ENCODE measurements at regions not wholly inside any gene's neighbourhood (a gene's known extent, or its start where the extent isn't known, plus 50 kb on each side); places are given as distances from the start of the nearest gene placed in this dataset.

DNA sequence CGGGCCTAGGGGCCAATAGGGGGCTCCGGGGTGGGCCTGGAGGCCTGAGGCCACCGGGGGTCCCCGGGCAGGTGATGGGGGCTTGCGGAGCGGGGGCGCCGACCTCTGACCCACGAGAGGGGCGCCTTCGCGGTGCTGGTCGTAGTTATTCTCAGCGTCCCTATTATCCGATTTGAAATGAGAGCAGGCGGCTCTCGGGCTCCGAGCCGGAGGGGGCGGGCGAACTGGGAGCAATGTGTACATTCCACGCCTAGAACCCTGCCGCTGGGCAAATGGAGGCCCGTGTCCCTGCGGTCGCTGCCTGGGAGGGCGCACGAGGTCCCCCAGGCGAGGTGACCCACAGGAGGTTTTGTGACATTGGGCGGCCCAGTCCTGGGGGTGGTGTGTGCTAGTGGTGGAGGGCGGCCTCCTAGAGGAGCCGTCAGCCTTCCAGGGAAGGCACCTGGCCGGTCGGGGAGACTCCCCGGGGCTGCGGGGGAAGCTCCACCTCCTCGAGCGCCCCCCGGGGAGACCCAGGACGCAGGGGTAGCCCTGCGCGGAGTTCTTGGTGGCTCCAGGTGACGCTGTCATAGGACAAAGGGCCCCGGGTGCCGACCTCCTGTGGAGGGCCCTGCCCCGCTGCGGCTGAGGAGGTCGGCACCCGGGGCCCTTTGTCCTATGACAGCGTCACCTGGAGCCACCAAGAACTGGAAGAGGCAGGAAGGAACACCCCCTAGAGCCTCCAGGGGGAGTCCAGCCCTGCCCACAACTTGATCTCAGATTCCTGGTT, 102.6 kb upstream of the PRKX start (continued):
- TF ChIP-seq, protein P1, sequence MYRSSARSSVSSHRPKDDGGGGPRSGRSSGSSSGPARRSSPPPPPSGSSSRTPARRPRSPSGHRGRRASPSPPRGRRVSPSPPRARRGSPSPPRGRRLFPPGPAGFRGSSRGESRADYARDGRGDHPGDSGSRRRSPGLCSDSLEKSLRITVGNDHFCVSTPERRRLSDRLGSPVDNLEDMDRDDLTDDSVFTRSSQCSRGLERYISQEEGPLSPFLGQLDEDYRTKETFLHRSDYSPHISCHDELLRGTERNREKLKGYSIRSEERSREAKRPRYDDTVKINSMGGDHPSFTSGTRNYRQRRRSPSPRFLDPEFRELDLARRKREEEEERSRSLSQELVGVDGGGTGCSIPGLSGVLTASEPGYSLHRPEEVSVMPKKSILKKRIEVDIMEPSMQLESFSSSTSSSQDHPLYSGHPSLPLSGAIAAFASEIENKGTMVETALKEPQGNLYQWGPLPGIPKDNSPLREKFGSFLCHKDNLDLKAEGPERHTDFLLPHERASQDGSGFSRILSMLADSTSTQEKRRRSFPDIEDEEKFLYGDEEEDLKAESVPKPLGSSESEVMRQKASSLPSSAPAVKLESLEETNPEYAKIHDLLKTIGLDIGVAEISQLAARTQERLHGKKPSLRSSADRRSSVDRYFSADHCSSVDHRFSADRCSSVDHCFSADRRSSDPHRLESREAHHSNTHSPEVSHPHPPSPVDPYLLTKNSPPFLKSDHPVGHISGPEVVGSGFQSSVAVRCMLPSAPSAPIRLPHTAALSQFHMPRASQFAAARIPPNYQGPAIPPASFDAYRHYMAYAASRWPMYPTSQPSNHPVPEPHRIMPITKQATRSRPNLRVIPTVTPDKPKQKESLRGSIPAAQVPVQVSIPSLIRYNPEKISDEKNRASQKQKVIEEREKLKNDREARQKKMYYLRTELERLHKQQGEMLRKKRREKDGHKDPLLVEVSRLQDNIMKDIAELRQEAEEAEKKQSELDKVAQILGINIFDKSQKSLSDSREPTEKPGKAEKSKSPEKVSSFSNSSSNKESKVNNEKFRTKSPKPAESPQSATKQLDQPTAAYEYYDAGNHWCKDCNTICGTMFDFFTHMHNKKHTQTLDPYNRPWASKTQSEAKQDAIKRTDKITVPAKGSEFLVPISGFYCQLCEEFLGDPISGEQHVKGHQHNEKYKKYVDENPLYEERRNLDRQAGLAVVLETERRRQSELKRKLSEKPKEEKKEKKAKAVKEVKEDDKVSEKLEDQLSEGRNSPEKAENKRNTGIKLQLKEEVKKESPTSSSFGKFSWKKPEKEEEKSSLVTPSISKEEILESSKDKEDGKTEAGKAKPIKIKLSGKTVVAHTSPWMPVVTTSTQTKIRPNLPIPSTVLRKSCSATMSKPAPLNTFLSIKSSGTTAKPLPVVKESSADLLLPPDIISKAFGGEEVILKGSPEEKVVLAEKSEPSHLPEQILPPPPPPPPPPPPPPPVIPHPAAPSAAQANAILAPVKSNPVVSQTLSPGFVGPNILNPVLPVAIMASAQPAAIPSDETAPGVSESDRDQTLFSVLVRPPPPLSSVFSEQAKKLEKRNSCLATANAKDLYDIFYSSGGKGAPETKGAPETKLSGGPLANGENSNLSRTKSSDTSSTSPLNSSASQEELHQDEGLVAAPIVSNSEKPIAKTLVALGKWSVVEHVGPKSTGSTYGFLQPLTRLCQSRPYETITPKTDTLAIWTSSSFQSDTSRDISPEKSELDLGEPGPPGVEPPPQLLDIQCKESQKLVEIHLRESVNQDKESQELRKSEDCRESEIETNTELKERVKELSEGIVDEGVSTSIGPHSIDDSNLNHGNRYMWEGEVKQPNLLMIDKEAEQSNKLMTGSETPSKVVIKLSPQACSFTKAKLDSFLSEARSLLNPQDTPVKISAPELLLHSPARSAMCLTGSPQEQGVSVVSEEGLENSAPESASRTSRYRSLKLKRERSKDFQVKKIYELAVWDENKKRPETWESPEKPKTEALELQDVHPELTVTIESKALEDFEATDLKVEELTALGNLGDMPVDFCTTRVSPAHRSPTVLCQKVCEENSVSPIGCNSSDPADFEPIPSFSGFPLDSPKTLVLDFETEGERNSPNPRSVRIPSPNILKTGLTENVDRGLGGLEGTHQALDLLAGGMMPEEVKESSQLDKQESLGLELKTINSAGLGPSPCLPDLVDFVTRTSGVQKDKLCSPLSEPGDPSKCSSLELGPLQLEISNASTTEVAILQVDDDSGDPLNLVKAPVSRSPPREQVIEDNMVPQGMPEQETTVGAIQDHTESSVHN (IDR thresholded peaks at IDR 0.05; ENCODE audit: borderline replicate concordance in 1 of 2, low read depth in 1 of 2): no peak
- no peak for TF ChIP-seq ZNF347 (CRISPR knock-in tag; IDR thresholded peaks at IDR 0.05; ENCODE audit: low read depth)
- TF ChIP-seq EP400 (IDR thresholded peaks at IDR 0.05): peak; percentile 59
- TF ChIP-seq MIER1 (IDR thresholded peaks at IDR 0.05; ENCODE audit: low read depth): no peak
- no peak for TF ChIP-seq ZNF830 (CRISPR knock-in tag; IDR thresholded peaks at IDR 0.05)
- peak; percentile 68; the same call in 1 of the 2 replicates for TF ChIP-seq ERF (CRISPR knock-in tag; IDR thresholded peaks at IDR 0.05)
- no peak for TF ChIP-seq ZNF124 (CRISPR knock-in tag; IDR thresholded peaks at IDR 0.05)
- TF ChIP-seq, protein P2, sequence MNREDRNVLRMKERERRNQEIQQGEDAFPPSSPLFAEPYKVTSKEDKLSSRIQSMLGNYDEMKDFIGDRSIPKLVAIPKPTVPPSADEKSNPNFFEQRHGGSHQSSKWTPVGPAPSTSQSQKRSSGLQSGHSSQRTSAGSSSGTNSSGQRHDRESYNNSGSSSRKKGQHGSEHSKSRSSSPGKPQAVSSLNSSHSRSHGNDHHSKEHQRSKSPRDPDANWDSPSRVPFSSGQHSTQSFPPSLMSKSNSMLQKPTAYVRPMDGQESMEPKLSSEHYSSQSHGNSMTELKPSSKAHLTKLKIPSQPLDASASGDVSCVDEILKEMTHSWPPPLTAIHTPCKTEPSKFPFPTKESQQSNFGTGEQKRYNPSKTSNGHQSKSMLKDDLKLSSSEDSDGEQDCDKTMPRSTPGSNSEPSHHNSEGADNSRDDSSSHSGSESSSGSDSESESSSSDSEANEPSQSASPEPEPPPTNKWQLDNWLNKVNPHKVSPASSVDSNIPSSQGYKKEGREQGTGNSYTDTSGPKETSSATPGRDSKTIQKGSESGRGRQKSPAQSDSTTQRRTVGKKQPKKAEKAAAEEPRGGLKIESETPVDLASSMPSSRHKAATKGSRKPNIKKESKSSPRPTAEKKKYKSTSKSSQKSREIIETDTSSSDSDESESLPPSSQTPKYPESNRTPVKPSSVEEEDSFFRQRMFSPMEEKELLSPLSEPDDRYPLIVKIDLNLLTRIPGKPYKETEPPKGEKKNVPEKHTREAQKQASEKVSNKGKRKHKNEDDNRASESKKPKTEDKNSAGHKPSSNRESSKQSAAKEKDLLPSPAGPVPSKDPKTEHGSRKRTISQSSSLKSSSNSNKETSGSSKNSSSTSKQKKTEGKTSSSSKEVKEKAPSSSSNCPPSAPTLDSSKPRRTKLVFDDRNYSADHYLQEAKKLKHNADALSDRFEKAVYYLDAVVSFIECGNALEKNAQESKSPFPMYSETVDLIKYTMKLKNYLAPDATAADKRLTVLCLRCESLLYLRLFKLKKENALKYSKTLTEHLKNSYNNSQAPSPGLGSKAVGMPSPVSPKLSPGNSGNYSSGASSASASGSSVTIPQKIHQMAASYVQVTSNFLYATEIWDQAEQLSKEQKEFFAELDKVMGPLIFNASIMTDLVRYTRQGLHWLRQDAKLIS (CRISPR knock-in tag; IDR thresholded peaks at IDR 0.05): no peak
- no peak for TF ChIP-seq MXI1 (IDR thresholded peaks at IDR 0.05; ENCODE audit: low read depth, low read length)
- TF ChIP-seq, protein P3, sequence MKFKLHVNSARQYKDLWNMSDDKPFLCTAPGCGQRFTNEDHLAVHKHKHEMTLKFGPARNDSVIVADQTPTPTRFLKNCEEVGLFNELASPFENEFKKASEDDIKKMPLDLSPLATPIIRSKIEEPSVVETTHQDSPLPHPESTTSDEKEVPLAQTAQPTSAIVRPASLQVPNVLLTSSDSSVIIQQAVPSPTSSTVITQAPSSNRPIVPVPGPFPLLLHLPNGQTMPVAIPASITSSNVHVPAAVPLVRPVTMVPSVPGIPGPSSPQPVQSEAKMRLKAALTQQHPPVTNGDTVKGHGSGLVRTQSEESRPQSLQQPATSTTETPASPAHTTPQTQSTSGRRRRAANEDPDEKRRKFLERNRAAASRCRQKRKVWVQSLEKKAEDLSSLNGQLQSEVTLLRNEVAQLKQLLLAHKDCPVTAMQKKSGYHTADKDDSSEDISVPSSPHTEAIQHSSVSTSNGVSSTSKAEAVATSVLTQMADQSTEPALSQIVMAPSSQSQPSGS (CRISPR knock-in tag; IDR thresholded peaks at IDR 0.05): no peak
- no peak for TF ChIP-seq NCOA6 (IDR thresholded peaks at IDR 0.05)
- TF ChIP-seq TCF3 (CRISPR knock-in tag; IDR thresholded peaks at IDR 0.05): 0 out of 2 replicates have a peak, but pooled peaks have one; percentile 4
